Heart right ventricle (tissue), 16 donors: ENCODE measurements at regions not wholly inside any gene's neighbourhood (a gene's known extent, or its start where the extent isn't known, plus 50 kb on each side); places are given as distances from the start of the nearest gene placed in this dataset.

Source experiments
- ATAC-seq, 8 donors: fragments of 200-7000 bp; cut with Tn5 transposase; one replicate each; pipeline ENCODE4 v1.9.1; 2020; ENCODE audit warnings: mild to moderate bottlenecking in 8 of 8, moderate library complexity in 8 of 8, moderate number of reproducible peaks in 1 of 8
- DNase-seq, 2 donors: peaks; one replicate each; pipeline ENCODE4 v3.0.0-alpha.2; 2020
- H3K27ac ChIP-seq, 10 donors: fragments of 200-600 bp; sonication (generic) in 2 of 10; one replicate each; pipeline versions ENCODE4 v1.5.0 to v1.8.0; 2020 to 2022; ENCODE audit warnings: mild to moderate bottlenecking in 3 of 10
- H3K27me3 ChIP-seq, 7 donors: fragments of 200-600 bp; one replicate each; pipeline ENCODE4 v1.8.0; 2021 to 2022; ENCODE audit warnings: mild to moderate bottlenecking in 2 of 7
- H3K36me3 ChIP-seq, 9 donors: fragments of 200-600 bp; sonication (generic) in 1 of 9; one replicate each; pipeline versions ENCODE4 v1.5.0 to v1.8.0; 2020 to 2022; ENCODE audit warnings: mild to moderate bottlenecking in 2 of 9
- H3K4me1 ChIP-seq, 9 donors: fragments of 200-600 bp; sonication (generic) in 1 of 9; one replicate each; pipeline versions ENCODE4 v1.5.0 to v1.8.0; 2020 to 2022; ENCODE audit warnings: mild to moderate bottlenecking in 4 of 9
- H3K4me3 ChIP-seq, 10 donors: fragments of 200-600 bp; sonication (generic) in 2 of 10; one replicate each; pipeline versions ENCODE4 v1.5.0 to v1.8.0; 2020 to 2022; ENCODE audit warnings: mild to moderate bottlenecking in 7 of 10, moderate library complexity in 2 of 10
- H3K9me3 ChIP-seq, 11 donors: fragments of 200-600 bp in 10 of 11; sonication (generic) in 2 of 11; one replicate each; pipeline versions ENCODE4 v1.5.0 to v1.8.0; 2013 to 2022; ENCODE audit warnings: mild to moderate bottlenecking in 2 of 11, control low read depth in 1 of 11, moderate library complexity in 1 of 11
- CTCF ChIP-seq, 9 donors: fragments of 200-600 bp; sonication (generic) in 2 of 9; IDR thresholded peaks; one replicate each; pipeline versions ENCODE4 v1.5.0 to v1.8.0; 2021 to 2022; ENCODE audit warnings: antibody characterized with exemption in 9 of 9, mild to moderate bottlenecking in 5 of 9, moderate library complexity in 1 of 9
- WGBS, 2 donors: extraction: QIAGEN DNeasy Blood & Tissue Kit; methylation state at CpG; one replicate each; pipeline ENCODE4 v1.1.7; 2013; ENCODE audit warnings: inconsistent platforms in 1 of 2; 5-methylcytosine and 5-hydroxymethylcytosine counted together
- intact Hi-C, 10 donors: fragments of 100-400 bp; cut with DNase I; formaldehyde crosslinking; loops; one replicate each; pipeline versions ENCODE4 v1.11.1 to v1.14.2; 2022
- donor health status: Arrhythmogenic right ventricular cardiomyopathy.
- donor health status: ischemic (EF 13 %, LVEDD 7.1; RV severe dilation, severe dysfunction).
- donor health status: healthy with polysubstance abuse.
- donor health status: DM: no; HTN: yes; CAD: no.
- donor health status: DM: no; HTN: no; CAD: no.
- donor health status: ischemic (EF 25% LVEDD 6.9; RV normal size, moderate dysfunction).
- donor health status: ischemic (EF 25% LVEDD 5.7; RV mildly dilated, moderate dysfunction).
- donor health status: healthy.
- donor health status: DM: yes; HTN: yes; CAD: no.
- donor health status: Ischemic cardiomyopathy.
- donor health status: ischemic (EF 35%, LVEDD 5.7; RV mildly dilated, moderate dysfunction).
- donor health status: nonischemic (EF 11% LVEDD 7.7; RV severe dilation, severe dysfunction).
- donor health status: DM: yes; HTN: yes; CAD: no.
- donor health status: PGD.
- donor health status: ischemic (EF 29% LVEDD 5.4; RV normal size, mild dysfunction).
- donor health status: nonischemic (EF 23%, LVEDD 6.1; RV moderate dilation, normal function).

- H3K9me3 ChIP-seq, result no peaks in the 10 kb centered on the region
- peaks cover 0 to 12% (median 0%) of the 10 kb centered on the region in 7 donors for H3K27me3 ChIP-seq
- H3K27ac ChIP-seq, result peak overlapping the region in 8 of 10 donors; percentile 31 to 77 (median 52)
- intact Hi-C loops, result loop anchor here in 4 of 10 donors (5.0 to 10.0 kb wide), 5 partner anchors 85 to 405 kb away; partner anchors contain the start of gene GSE1 (in 3 of the 4)
- TF ChIP-seq CTCF (IDR thresholded peaks at IDR 0.05), result no peak
- 72% methylated on average over 37 of the region's 37 CpGs for WGBS, 2 donors
- ATAC-seq (peak; percentile 12 to 71 (median 30)), DNase-seq (peak in 1 of 2 donors; percentile 52)
- peak overlapping the region in 1 of 10 donors; percentile 33 for H3K4me3 ChIP-seq
- H3K36me3 ChIP-seq, result no peaks in the 10 kb centered on the region
- peaks cover 17 to 82% (median 64%) of the 10 kb centered on the region in 9 donors for H3K4me1 ChIP-seq
Observed at GRCh38 chr16:85309656-85310587, 197.7 kb upstream of the CIBAR2 start.

GRCh38 chr16:85310868-85311585 is 198.8 kb upstream of the CIBAR2 start:
- intact Hi-C loops, result loop anchor here in 2 of 10 donors (10.0 kb wide), 2 partner anchors 84 to 294 kb away; no protein-coding TSS in a partner anchor
- H3K27me3 ChIP-seq, result peaks cover 0 to 12% (median 0%) of the 10 kb centered on the region in 7 donors
- ATAC-seq (peak; percentile 14 to 72 (median 46)), DNase-seq (no peak)
- H3K36me3 ChIP-seq, result no peaks in the 10 kb centered on the region
- peaks cover 17 to 74% (median 58%) of the 10 kb centered on the region in 9 donors for H3K4me1 ChIP-seq
- H3K27ac ChIP-seq, result peak overlapping the region in 2 of 10 donors; percentile 30 to 56
- WGBS, 2 donors, result 33 to 36% methylated on average over 25 to 27 of the region's 27 CpGs
- H3K9me3 ChIP-seq, result no peaks in the 10 kb centered on the region
- H3K4me3 ChIP-seq, result no peak overlapping the region
- TF ChIP-seq CTCF (IDR thresholded peaks at IDR 0.05), result no peak

- Histone ChIP-seq H3K27ac (no peak overlapping the region), H3K9me3 (no peaks in the 10 kb centered on the region), H3K27me3 (peaks cover 0 to 12% (median 0%) of the 10 kb centered on the region in 7 donors), H3K36me3 (no peaks in the 10 kb centered on the region), H3K4me1 (peaks cover 17 to 74% (median 51%) of the 10 kb centered on the region in 9 donors), H3K4me3 (no peak overlapping the region)
- WGBS, 2 donors, result 94 to 96% methylated on average over 14 of the region's 14 CpGs
- DNase-seq, result no peak
- intact Hi-C loops, result loop anchor here in 2 of 10 donors (10.0 kb wide), 2 partner anchors 83 to 293 kb away; no protein-coding TSS in a partner anchor
- ATAC-seq, result no peak
- no peak for TF ChIP-seq CTCF (IDR thresholded peaks at IDR 0.05)
Observed at GRCh38 chr16:85311741-85312140, 199.5 kb upstream of the CIBAR2 start.

- H3K27me3 ChIP-seq, result peaks cover 0 to 12% (median 0%) of the 10 kb centered on the region in 7 donors
- intact Hi-C loops, result loop anchor here in 2 of 10 donors (10.0 kb wide), 2 partner anchors 83 to 293 kb away; no protein-coding TSS in a partner anchor
- H3K9me3 ChIP-seq, result no peaks in the 10 kb centered on the region
- peaks cover 17 to 72% (median 48%) of the 10 kb centered on the region in 9 donors for H3K4me1 ChIP-seq
- WGBS, 2 donors, result 95 to 96% methylated on average over 11 of the region's 11 CpGs
- DNase-seq (no peak), ATAC-seq (no peak)
- H3K36me3 ChIP-seq, result no peaks in the 10 kb centered on the region
- H3K27ac ChIP-seq, result no peak overlapping the region
- H3K4me3 ChIP-seq, result no peak overlapping the region
- TF ChIP-seq CTCF (IDR thresholded peaks at IDR 0.05), result no peak
Observed at GRCh38 chr16:85312174-85312573, 199.9 kb upstream of the CIBAR2 start.
